AG04449 (cell line): ENCODE measurements at regions not wholly inside any gene's neighbourhood (a gene's known extent, or its start where the extent isn't known, plus 50 kb on each side); places are given as distances from the start of the nearest gene placed in this dataset.

ENCODE experiments used
- CTCF ChIA-PET: fragments of 350-600 bp; formaldehyde crosslinking; extraction: SDS; loops from one replicate; lab custom pipeline; 2021; ENCODE audit warnings: antibody characterized with exemption; lab: Yijun Ruan, JAX
- POLR2A ChIA-PET: fragments of 400-600, 350-600 bp; formaldehyde crosslinking; extraction: SDS; loops from one replicate; lab custom pipeline; 2020; ENCODE audit warnings: antibody characterized with exemption, inconsistent platforms; lab: Yijun Ruan, JAX
- DNase-seq: peaks from one replicate; pipeline ENCODE4 v3.0.0-alpha.2; 2010; ENCODE audit warnings: low read depth, low spot score
- H3K4me3 ChIP-seq: 2 replicates; pipeline ENCODE4 v1.5.1; 2011; ENCODE audit warnings: low read depth, mild to moderate bottlenecking, control low read depth, low read length
- CTCF ChIP-seq: IDR thresholded peaks from one replicate; pipeline ENCODE4 v1.5.1; 2011; ENCODE audit warnings: mild to moderate bottlenecking, moderate library complexity, low read length, control low read depth, inconsistent platforms; ENCODE audit not compliant: insufficient read depth; ENCODE audit errors: missing control alignments

- ChIA-PET POLR2A (no interaction called here), CTCF (no interaction called here)
- TF ChIP-seq CTCF: no peak
- no peak overlapping the region for H3K4me3 ChIP-seq
- DNase-seq: no peak
These were observed 1864.2 kb upstream of the WWC1 start for GRCh38 chr5:166427211-166427610.

GRCh38 chr5:166428264-166428803, 1863.1 kb upstream of the WWC1 start:
- no peak overlapping the region for H3K4me3 ChIP-seq
- TF ChIP-seq CTCF: no peak

GRCh38 chr5:166430491-166431319, 1860.7 kb upstream of the WWC1 start:
- ChIA-PET CTCF (no interaction called here), POLR2A (no interaction called here)
- no peak for DNase-seq
- TF ChIP-seq CTCF: no peak
- no peak overlapping the region for H3K4me3 ChIP-seq

More at GRCh38 chr5:166428264-166428803, 1863.1 kb upstream of the WWC1 start:
- CTCF ChIA-PET: no interaction called here
- POLR2A ChIA-PET: no interaction called here
- no peak for DNase-seq

GRCh38 chr5:166431456-166431855, 1860.0 kb upstream of the WWC1 start:
- H3K4me3 ChIP-seq: no peak overlapping the region
- ChIA-PET CTCF (no interaction called here), POLR2A (no interaction called here)
- no peak for DNase-seq
- no peak for TF ChIP-seq CTCF

- no peak for DNase-seq
- ChIA-PET POLR2A (no interaction called here), CTCF (no interaction called here)
- no peak overlapping the region for H3K4me3 ChIP-seq
- TF ChIP-seq CTCF: no peak
These were observed 1857.8 kb upstream of the WWC1 start for GRCh38 chr5:166433679-166434078.

- no peak for TF ChIP-seq CTCF
- POLR2A ChIA-PET: no interaction called here
- no peak for DNase-seq
- H3K4me3 ChIP-seq: no peak overlapping the region
- CTCF ChIA-PET: no interaction called here
These were observed 1854.6 kb upstream of the WWC1 start for GRCh38 chr5:166436872-166437271.
